Activated CD4-positive, alpha-beta T cell treated with anti-CD3 and anti-CD28 coated beads for 4 hours (primary cell): ENCODE measurements at regions not wholly inside any gene's neighbourhood (a gene's known extent, or its start where the extent isn't known, plus 50 kb on each side); places are given as distances from the start of the nearest gene placed in this dataset.
"Not testable (repeated sequence)": the region's sequence is repeated elsewhere in the genome, so short reads cannot be mapped to it uniquely, and the experiment has no call there.

Experiments used
- DNase-seq, 2 donors: peaks; one replicate each; pipeline ENCODE4 v3.0.0-alpha.2; 2020

DNA sequence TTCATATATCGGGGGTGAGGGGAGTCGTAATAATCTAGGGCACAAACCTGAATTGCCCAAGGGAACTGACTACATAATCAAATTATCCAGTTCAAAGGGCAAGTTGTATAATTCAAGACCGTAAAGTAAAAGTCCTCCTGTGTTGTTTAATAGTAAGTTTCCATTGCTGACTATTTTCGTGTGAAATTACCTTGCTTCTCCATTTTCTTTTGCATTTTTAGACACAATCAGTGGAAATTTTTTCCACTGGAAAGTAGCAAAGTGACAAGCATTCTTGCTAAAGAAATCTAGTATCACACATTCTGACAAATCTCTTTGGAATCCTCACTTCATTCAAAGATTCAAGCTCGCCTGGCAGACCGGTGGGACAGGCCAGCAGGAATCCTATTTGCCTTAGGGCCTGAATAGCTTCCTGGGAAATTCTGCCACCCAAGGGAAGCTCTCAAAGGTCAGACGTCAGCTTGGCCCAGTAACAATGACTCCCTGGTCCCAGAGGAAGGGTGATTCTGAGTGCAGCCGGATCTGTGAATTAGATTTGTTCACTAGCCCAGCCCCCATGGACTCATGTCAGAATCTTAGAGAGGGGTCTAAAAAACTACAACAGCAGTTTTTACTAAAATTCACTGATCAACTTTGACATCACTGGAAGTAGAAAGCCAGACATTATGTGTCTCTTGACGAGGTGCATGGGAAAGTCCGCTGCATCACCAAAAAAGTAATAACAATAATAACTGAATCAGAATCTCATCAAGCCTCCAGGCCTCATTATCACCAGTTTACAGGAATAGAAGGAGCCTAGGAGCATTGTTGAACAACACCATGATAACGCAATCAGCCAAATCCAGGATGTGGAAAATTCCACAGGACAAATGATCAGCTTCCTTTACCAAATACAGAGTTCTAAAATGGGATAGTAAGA is 161.0 kb downstream of the SKIDA1 start:
- no peak for DNase-seq

DNA sequence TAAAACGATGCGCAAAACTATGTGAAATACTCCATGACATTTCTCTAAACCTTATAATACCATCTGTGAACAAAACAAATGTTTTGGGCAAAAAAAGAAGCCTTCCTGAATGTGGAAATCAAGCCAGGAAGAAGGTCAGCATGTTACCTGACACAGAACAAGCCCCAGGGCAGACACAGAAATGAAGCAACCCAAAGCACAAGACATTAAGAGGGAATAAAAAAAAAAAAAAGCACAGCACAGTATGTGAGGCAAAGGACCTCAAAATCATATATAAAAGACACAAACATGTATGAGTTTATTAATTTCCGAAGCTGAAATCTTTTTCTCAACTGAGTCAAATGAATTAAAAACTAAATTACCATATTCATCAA is 161.8 kb downstream of the SKIDA1 start:
- no peak for DNase-seq

DNA sequence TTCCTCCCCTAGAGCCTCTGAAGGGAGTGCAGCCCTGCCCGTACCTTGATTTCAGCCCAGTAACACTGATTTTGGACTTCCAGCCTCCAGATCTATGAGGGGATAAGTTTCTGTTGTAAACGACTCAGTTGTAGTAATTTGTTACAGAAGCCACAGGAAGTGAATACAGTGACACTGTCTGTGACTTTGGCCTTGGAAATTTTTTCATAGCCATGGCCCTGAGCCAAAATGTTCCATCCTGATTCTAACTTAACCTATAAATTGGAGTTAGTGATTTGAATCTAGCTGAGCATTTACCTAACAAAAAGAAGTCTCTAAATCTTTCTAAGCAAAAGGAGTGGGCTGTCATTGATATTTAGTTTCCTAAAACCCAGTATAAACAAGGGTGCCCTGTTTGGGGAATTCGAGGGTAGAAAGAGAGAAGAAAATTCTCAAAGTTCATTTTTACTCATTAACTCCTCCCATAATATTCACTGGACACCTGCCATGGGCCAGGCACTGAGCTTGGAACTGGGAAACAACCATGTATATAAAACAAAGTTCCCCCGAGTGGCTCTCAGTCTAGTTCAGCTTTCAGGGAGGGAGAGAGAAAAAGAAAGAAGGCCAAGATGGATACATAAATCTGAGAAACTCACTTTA is 162.3 kb downstream of the SKIDA1 start:
- DNase-seq = no peak

DNA sequence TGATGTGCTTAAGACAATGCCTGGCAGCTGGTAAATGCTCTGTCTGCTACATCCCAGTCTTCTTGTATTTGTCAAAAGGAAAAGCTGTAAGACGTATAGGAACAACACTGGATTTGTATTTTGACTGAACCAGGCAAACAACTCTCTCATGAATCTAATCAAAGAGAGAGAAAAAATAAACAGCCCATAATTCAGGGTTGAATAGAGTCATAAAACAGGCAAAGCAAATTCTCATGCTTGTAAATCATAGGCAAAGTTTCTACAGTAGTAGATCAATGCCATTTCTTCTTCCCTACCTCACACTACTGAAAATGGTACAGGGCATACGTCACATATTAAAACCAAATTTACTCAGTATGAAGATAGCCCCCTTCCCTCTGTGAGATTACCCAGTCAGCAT is 166.3 kb downstream of the SKIDA1 start:
- no peak for DNase-seq

DNA sequence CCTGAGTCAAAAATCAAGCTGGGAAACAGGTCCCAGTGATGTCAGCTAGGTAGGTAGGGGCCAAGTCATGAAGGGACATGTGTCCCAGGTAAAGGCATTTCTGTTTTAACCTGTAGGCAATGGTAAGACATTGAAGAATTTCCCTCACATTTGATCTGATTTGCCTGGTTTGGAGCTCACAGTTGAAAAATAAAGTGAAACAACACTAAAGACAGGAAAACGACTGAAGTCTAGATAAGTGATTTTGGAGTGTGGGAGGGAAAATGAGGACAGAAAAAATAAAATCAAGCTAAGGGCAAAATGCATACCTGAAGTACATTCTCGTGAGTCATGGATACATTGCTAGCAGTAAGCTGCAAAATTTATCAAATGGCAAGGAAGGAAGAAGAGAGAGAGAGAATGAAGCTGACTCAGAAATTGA is 169.9 kb downstream of the SKIDA1 start:
- DNase-seq = no peak

DNA sequence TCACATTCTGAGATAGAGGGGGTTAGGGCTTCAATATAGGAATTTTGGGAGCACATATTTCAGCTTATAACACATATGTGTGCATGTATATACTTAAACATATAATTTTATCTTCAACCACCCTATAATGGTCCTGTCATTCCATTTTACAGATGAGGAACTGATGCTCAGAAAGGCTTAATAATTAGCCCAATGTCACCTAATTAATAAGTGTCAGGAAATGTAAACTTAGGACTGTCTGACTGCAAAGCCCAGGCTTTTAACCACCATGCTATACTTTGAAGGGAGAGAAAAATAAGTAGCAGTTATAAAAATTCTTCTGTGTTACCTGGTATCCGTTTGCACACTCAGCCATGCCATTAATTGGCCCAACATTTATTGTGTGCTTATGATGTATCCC is 172.6 kb downstream of the SKIDA1 start:
- no peak for DNase-seq

DNA sequence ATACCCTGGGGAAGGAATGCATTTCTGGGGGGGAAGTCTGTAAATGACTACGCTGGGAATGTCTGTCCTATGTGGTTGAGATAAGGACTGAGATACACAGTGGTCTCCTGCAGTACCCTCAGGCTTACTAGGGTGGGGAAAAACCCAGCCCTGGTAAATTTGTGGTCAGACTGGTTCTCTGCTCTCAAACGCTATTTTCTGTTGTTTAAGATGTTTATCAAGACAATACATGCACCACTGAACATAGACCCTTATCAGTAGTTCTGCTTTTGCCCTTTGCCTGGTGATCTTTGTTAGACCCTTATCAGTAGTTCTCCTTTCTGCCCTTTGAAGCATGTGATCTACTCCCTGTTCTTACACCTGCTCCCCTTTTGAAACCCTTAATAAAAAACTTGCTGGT is 173.9 kb downstream of the SKIDA1 start:
- not testable (repeated sequence) for DNase-seq

DNA sequence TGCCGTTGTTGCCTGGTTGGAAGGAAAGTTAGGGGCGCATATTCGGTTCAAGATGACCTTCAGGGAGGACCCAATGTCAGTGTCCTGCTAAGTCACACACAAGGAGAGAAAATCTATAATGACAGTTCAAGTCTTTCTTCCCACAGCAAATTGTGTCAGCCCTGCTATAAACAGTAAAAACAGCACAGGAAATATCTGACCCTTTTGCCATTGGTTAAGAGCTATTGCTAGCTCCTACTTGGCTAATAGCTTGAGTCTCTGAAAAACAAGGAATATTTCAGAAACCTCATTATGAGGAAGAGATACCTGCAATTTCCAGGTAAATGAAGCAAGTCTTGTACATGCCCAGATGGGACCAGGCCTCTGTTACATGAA is 175.6 kb downstream of the SKIDA1 start:
- no peak for DNase-seq

DNA sequence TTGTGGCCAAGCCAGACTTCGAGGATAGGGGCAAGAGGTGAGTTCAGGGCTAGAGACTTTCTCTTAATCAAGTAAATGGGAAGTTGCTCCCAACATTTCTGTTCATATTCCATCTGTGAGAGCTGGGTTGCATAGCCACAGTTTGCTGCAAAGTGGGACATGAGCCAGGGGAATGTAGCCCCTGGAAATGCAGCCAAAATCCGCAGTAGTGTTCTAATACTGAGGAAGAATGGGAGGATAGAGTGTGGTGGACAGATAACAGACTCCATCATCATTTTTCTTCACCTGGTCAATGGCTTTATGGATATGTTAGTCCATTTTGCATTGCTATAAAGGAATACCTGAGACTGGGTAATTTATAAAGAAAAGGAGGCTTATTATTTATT is 177.7 kb downstream of the SKIDA1 start:
- DNase-seq = no peak

DNA sequence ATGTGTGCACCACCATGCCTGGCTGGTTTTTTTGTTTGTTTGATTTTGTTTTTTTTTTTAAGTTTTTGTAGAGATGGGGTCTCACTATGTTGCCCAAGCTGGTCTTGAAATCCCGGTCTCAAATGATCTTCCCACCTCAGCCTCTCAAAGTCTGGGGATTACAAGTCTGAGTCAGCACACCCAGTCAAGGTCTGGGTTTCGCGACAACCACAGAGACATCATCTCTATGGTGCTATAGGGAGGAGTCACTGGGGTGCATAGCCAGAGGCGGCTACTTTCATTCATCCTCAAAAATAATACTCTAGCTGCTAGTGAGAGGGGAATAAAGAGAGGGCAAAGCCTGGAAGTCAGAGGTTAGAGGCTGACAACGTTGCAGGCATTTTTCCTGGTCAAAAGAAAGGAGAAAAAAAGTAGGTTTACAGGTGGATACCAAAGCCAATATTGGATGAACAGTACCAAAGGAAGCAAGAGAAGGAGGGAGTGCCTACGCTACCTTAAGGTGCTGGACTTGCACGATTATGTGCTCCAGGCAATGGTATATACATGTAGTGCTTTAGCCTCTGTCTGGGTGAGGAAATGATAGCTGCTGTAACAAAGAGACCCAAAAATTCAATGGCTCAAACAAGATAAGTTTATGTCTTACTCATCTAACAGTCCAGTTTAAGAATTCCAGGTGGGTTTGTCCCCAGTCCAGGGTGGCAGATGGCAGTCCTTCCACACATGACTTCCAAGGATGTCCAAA is 178.3 kb downstream of the SKIDA1 start:
- no peak for DNase-seq

DNA sequence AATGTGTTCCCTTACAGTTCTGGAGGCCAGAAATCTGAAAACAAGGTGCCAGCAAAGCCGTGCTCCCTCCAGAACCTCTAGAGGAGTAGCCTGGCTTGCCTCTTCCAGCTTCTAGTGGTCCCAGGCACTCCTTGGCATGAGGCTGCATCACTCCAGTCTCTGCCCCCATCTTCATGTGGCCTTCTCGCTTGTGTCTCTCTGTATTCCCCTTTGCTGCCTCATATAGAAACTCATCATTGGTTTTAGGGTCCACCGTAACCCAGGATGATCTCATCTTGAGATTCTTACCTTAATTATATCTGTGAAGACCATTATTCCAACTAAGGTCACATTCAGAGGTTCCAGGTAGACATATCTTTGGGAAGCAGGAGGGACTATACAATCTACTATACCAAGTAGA is 182.4 kb downstream of the SKIDA1 start:
- DNase-seq = no peak

DNA sequence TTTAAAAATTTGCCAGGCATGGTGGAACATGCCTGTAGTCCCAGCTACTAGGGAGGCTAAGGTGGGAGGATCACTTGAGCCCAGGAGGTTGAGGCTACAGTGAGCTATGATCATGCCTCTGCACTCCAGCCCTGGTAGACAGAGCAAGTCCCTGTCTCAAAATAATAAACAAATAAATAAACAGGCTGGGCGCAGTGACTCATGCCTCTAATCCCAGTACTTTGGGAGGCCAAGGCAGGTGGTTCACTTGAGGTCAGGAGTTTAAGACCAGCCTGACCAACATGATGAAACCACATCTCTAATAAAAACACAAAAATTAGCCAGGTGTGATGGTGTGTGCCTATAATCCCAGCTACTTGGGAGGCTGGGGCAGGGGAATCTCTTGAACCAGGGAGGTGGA is 183.0 kb downstream of the SKIDA1 start:
- DNase-seq = not testable (repeated sequence)

DNA sequence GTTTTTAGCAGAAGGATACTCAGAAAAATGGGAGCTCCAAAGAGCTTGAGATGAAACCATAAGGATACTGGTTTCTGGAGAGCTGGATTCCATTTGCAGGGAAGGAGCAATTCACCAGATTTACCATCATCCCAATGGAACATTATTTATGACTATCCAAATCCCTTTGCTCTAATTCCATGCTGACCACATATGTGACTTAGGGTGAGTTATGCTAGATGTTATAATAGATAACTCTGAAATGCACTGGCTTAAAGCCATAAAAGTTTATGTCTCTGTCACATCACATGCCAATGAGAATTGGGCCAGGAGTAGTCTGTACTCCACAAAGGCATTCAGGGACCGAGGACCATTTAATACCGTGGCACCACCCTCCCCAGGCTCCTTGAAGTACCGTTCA is 185.2 kb downstream of the SKIDA1 start:
- no peak for DNase-seq

DNA sequence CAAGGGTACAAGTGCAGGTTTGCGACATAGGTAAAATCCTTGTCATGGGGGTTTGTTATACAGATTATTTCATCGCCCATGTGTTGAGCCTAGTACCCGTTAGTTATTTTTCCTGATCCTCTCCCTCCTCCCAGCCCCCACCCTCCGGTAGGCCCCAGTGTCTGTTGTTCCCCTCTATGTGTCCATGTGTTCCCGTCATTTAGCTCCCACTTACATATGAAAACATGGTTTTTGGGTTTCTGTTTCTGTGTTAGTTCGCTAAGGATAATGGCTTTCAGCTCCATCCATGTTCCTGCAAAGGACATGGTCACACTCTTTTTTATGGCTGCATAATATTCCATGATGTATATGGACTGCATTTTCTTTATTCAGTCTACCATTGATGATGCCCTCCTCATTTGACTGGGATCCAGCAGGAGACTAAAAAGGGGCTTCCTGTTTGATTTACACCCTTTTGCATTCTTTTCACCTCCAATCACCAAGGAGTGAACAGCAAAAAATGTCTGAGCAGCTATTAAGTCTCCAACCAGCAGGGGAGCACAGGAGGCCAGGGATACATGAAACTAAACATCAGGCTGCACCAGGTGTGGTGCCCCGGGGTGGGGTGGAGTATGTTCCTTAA is 188.2 kb downstream of the SKIDA1 start:
- no peak for DNase-seq

DNA sequence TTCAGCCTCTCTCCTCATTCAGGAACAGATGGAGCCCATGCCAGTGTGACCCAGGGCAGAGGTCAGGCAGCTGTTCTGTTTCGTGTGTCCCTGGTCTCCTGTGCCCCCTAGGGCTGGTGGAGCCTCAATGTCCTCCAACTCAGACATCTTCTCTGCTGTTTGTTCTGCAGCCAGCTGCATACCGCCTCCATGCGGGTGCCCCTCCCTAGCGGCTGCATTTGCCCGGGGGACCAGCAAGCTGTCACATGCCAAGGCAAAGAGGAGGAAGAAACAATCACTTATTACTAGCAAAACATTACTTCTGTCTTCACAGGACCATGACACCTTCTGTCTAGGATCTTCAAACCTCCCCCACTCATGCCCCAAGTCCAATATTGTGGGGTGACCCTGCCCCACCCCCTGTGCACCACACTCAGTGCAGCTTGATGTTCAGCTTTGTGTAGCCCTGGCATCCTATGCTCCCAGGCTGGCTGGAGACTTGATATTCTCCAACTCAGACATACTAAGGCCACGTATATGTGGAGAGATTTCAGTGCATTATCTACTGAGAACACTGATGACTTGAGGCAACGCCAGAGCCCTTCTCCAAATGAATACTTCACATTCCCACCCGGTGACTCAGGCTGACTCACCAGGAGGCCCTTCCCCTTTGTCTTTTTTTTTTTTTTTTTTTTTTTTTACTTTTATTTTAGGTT is 188.9 kb downstream of the SKIDA1 start:
- DNase-seq = no peak

DNA sequence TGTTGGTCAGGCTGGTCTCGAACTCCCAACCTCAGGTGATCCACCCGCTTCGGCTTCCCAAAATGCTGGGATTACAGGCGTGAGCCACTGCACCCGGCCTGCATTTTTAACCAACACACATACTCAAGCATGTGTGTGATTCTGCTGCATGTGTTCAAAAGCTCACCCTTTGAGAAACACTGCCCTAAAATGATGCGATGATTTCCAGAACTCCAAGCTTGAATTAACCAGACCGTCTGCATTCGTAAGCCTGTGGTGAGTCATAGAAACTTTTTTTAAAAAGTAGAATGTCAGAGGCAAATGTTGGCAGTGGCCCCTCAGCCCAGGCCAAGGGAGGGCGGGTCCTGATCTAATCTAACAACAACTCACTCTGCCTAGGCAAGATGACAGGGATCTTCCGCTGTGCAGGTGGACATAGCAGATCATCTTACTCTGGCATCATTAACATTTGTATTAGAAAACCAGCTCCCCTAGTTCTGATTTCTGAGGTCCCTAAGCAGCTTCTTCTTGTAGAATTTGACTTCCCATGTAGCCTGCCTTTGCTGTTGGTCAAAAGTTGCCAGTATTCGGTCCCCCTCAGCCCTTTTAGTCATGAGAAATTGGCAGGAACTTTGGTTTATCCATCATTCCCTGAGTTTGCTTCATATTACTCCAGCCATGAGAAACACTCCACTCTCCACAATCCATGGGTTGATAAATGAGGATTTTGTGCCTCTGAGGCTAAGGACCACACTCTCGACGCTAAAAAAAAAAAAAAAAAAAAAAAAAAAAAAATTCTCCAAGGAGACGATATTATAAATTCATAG is 190.4 kb downstream of the SKIDA1 start:
- DNase-seq = no peak

DNA sequence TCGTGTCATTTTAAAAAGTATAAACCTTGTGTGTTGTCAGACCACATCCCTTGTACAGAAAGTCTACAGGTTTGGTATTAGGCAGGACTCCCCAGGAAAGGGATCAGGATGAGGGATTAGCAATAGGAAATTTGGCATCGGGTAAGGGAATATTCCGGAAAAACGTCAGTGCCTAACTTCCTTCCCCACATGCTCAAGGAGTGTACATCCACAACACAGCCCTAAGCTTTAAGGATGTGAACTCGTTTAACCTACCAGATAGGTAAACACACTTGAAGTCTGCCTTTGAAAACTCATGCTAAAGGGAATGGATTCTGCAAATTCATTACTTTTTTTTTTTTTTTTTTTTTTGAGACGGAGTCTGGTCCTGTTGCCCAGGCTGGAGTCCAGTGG is 194.9 kb downstream of the SKIDA1 start:
- no peak for DNase-seq

DNA sequence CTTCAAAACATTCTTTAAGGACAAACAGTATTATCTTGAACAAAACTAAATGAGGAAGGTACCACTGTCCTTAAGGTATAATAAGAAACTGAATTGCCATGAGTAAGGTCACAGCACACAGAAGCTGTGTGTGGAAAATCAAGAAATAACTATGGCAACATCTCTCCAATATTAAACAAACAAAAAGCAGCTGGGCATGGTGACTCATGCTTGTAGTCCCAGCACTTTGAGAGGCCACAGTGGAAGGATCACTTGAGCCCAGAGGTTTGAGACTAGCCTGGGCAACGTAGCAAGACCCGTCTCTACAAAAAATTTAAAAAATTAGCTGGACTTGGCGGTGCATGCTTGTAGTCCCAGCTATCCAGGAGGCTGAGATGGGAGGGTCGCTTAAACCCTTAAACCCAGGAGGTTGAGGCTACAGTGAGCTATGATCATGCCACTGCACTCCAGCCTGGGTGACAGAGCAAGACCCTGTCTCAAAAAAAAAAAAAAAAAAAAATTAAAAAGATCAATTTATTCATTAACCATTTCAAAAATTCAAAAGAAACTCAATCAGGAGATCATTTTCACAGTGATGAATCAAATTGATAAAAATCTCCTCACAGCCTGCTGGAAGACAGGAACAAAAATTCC is 195.4 kb downstream of the SKIDA1 start:
- DNase-seq = no peak

DNA sequence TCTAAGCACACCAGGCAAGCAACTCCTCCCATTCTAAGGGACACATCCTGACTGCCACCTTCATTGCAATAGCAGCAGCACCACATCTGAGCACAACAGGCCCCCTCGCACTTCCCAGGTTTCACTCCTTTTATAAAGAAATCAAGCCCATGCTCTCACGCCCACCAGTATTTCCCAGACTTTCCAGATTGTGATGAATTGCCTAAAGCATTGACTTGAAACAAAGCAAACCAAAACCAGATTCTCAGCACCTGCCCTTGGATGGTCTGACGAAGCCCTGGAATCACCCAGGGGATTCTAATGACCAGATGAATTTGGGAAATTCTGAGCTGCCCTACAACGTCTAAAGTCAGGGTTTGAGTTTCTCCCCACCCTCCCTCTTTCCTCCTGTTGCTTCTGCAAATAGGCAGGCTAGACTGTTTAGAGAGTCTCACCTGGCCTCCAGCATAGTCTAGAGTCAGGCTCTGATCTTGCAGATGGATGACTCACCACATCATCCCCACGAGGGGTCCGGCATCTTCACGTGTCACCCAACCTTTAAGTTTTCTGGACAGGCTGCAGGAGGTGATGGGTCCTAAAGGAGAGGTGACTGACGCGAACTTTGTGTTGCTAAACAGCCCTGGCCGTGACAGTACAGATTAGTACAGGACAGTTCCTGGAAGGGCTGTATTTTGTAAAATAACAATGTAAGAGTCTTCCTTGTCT is 198.0 kb downstream of the SKIDA1 start:
- DNase-seq = no peak

DNA sequence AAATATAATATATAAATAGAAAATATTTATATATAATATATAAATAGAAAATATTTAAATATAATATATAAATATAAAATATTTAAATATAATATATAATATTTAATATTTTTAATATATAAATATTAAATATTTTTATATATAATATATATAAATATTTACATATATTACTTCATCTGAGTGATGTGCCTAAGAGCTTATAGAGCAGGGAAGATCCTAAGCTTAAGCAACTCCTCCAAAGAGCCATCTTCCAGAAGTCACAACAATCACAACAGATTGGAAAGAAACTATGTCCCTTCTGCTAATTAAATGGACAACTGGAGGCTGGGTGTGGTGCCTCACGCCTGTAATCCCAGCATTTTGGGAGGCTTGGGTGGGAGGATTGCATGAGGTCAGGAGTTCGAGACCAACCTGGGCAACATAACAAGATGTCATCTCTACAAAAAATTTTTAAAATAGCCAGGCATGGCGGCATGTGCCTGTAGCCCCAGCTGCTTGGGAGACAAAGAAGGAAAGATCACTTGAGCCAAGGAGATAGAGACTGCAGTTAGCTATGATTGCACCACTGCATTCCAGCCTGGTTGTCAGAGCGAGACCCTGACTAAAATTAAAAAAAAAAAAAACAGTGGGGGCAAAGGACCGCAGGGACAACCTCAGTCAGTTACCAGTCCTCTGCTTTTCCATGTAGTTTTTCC is 198.7 kb downstream of the SKIDA1 start:
- no peak for DNase-seq
